PC-9 (cell line): ENCODE measurements at regions not wholly inside any gene's neighbourhood (a gene's known extent, or its start where the extent isn't known, plus 50 kb on each side); places are given as distances from the start of the nearest gene placed in this dataset.

Source experiments
- BruUV-seq: library from RNA; stranded (reverse); fragments of 400-500 nt; replicated peaks from 2 replicates; lab custom pipeline; 2021; lab: Mats Ljungman, UMichigan
- CTCF ChIA-PET: fragments of 300-600 bp; sonication (Branson Sonifier 250); formaldehyde crosslinking; loops from one replicate; lab custom pipeline; 2022; ENCODE audit warnings: antibody characterized with exemption; lab: Charles Lee
- POLR2A ChIA-PET: fragments of 300-600 bp; sonication (Branson Sonifier 250); formaldehyde crosslinking; loops from one replicate; lab custom pipeline; 2022; ENCODE audit warnings: antibody characterized with exemption; ENCODE audit not compliant: unreplicated experiment; lab: Charles Lee
- DNase-seq, 2 experiments: peaks; one replicate each; pipeline versions ENCODE4 v3.0.0 to v3.0.0-alpha.2; 2015 to 2022; ENCODE audit warnings: mixed read lengths in 1 of 2
- H2AFZ ChIP-seq: fragments of 200-600 bp; sonication (generic); 2 replicates; pipeline ENCODE4 v1.8.1; 2017; ENCODE audit warnings: antibody characterized with exemption
- H3F3A ChIP-seq: fragments of 200-600 bp; sonication (generic); 2 replicates; pipeline ENCODE4 v1.8.1; 2017; ENCODE audit warnings: antibody characterized with exemption, mild to moderate bottlenecking, low read depth; ENCODE audit not compliant: insufficient read depth
- H3K27ac ChIP-seq: fragments of 200-600 bp; sonication (generic); 2 replicates; pipeline ENCODE4 v1.6.1; 2016; ENCODE audit warnings: mixed run types
- H3K27me3 ChIP-seq: fragments of 200-600 bp; sonication (generic); 2 replicates; pipeline ENCODE4 v1.6.1; 2016; ENCODE audit warnings: low read depth, mixed run types; ENCODE audit not compliant: insufficient read depth
- H3K36me3 ChIP-seq: fragments of 200-600 bp; sonication (generic); 2 replicates; pipeline ENCODE4 v1.6.1; 2016; ENCODE audit warnings: low read depth, mixed run types
- H3K4me1 ChIP-seq: fragments of 200-600 bp; sonication (generic); replicated peaks from 2 replicates; pipeline ENCODE4 v1.6.1; 2016; ENCODE audit warnings: mixed run types; ENCODE audit not compliant: insufficient read depth
- H3K4me2 ChIP-seq: fragments of 200-600 bp; sonication (generic); 2 replicates; pipeline ENCODE4 v1.6.1; 2017; ENCODE audit warnings: mixed run types
- H3K4me3 ChIP-seq: fragments of 200-600 bp; sonication (generic); 2 replicates; pipeline ENCODE4 v1.6.1; 2016; ENCODE audit warnings: mixed run types
- H3K79me2 ChIP-seq: fragments of 200-600 bp; sonication (generic); 2 replicates; pipeline ENCODE4 v1.6.1; 2017; ENCODE audit warnings: low read depth, mixed run types
- H3K9me2 ChIP-seq: fragments of 200-600 bp; sonication (generic); 2 replicates; pipeline ENCODE4 v1.8.1; 2017; ENCODE audit warnings: mild to moderate bottlenecking; ENCODE audit not compliant: insufficient read depth
- H3K9me3 ChIP-seq: fragments of 200-600 bp; sonication (generic); 2 replicates; pipeline ENCODE4 v1.8.1; 2016; ENCODE audit warnings: low read depth; ENCODE audit not compliant: insufficient read depth
- H4K20me1 ChIP-seq: fragments of 200-600 bp; sonication (generic); 2 replicates; pipeline ENCODE4 v1.8.1; 2017; ENCODE audit not compliant: insufficient read depth
- CTCF ChIP-seq: fragments of 200-600 bp; sonication (generic); conservative IDR thresholded peaks from 2 replicates; pipeline ENCODE4 v1.6.1; 2017; ENCODE audit warnings: mixed run types, antibody characterized with exemption, mild to moderate bottlenecking, moderate library complexity
- EZH2 ChIP-seq: fragments of 200-600 bp; sonication (generic); IDR thresholded peaks from 2 replicates; pipeline ENCODE4 v1.8.0; 2017; ENCODE audit warnings: antibody characterized with exemption, low read depth
- intact Hi-C: fragments of 100-400 bp; cut with micrococcal nuclease; formaldehyde crosslinking; loops from one replicate; pipeline ENCODE4 v1.10.0; 2022; ENCODE audit not compliant: unreplicated experiment

- H3K9me2 ChIP-seq: no peaks in the 10 kb centered on the region
- no peaks in the 10 kb centered on the region for H3K4me1 ChIP-seq
- H3K36me3 ChIP-seq: no peaks in the 10 kb centered on the region
- BruUV-seq: no TSS peak
- DNase-seq: no peak
- ChIA-PET POLR2A (no interaction called here), CTCF (no interaction called here)
- H3K4me3 ChIP-seq: no peak overlapping the region
- TF ChIP-seq CTCF: no peak
- no peak for TF ChIP-seq EZH2
- no peak overlapping the region for H3K4me2 ChIP-seq
- no peaks in the 10 kb centered on the region for H3K27me3 ChIP-seq
- H4K20me1 ChIP-seq: no peaks in the 10 kb centered on the region
- intact Hi-C loops: no loop called here
- H3K9me3 ChIP-seq: no peaks in the 10 kb centered on the region
- H2AFZ ChIP-seq: no peak overlapping the region
- H3K27ac ChIP-seq: no peak overlapping the region
- no peaks in the 10 kb centered on the region for H3F3A ChIP-seq
- H3K79me2 ChIP-seq: no peaks in the 10 kb centered on the region
These were observed 205.9 kb upstream of the ECI2 start for GRCh38 chr6:4341078-4341797.

DNA sequence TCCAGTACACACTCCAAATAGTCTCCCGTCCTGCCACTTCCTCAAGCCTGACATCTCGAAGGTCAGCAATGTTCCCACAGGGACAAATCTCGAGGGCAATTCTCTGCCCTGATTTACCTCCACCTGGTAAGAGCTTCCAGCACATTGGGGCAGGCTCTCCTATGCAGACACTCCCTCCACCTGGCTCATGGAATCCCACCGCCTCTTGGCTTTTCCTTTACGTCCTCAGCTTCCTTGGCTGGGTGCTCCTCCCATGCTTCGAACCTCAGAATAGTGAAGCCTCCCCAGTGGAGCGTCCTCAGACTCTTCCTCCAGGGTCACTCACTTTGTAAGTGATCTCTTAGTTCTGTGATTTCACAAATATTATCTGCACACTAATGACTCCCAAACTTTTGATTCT, 205.2 kb upstream of the ECI2 start:
- Histone ChIP-seq H2AFZ (no peak overlapping the region), H3K9me2 (no peaks in the 10 kb centered on the region), H3K27me3 (no peaks in the 10 kb centered on the region), H3K9me3 (no peaks in the 10 kb centered on the region), H3K36me3 (no peaks in the 10 kb centered on the region), H3K79me2 (no peaks in the 10 kb centered on the region), H4K20me1 (no peaks in the 10 kb centered on the region), H3K4me2 (no peak overlapping the region), H3K27ac (no peak overlapping the region), H3K4me3 (no peak overlapping the region), H3K4me1 (no peaks in the 10 kb centered on the region), H3F3A (no peaks in the 10 kb centered on the region)
- no TSS peak for BruUV-seq
- intact Hi-C loops: no loop called here
- no peak for DNase-seq
- TF ChIP-seq CTCF: no peak
- no peak for TF ChIP-seq EZH2
- CTCF ChIA-PET: no interaction called here
- POLR2A ChIA-PET: no interaction called here

DNA sequence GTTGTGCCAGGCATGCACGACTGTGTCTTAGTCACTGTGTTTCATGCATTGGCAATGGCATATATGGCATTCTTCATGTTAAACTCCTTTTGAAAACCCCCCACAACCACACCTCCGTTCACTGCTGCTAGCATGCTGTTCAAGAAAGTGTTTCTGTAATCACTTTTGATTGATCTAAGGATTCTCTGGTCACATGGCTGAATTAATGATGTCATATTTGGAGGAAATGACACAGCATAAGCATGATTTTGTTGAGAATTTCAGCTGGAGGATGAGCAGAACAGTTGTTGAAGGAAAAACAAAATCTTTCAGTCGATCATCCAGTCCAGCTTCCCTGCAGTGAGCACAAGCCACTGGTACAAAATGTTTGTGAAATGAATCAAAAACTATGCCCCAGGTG, 203.5 kb upstream of the ECI2 start:
- DNase-seq: no peak
- H3K9me2 ChIP-seq: no peaks in the 10 kb centered on the region
- ChIA-PET CTCF (no interaction called here), POLR2A (no interaction called here)
- TF ChIP-seq CTCF (no peak), EZH2 (no peak)
- H3K79me2 ChIP-seq: no peaks in the 10 kb centered on the region
- H3K4me2 ChIP-seq: no peak overlapping the region
- H3K36me3 ChIP-seq: no peaks in the 10 kb centered on the region
- intact Hi-C loops: no loop called here
- no peak overlapping the region for H2AFZ ChIP-seq
- H4K20me1 ChIP-seq: no peaks in the 10 kb centered on the region
- no peaks in the 10 kb centered on the region for H3K4me1 ChIP-seq
- no peak overlapping the region for H3K4me3 ChIP-seq
- no peaks in the 10 kb centered on the region for H3K9me3 ChIP-seq
- no peaks in the 10 kb centered on the region for H3F3A ChIP-seq
- H3K27me3 ChIP-seq: no peaks in the 10 kb centered on the region
- H3K27ac ChIP-seq: no peak overlapping the region
- BruUV-seq: no TSS peak
